GM12878 (cell line): ENCODE measurements at regions not wholly inside any gene's neighbourhood (a gene's known extent, or its start where the extent isn't known, plus 50 kb on each side); places are given as distances from the start of the nearest gene placed in this dataset.

Experiments used
- CHD2 ChIP-seq: IDR thresholded peaks from 2 replicates; pipeline ENCODE4 v1.6.1; 2011; ENCODE audit warnings: low read depth, low read length, improper control_type of control experiment, borderline replicate concordance
- CREB1 ChIP-seq: IDR thresholded peaks from 2 replicates; pipeline ENCODE4 v1.6.1; 2012; ENCODE audit warnings: low read depth, mild to moderate bottlenecking, inconsistent platforms
- CREM ChIP-seq: IDR thresholded peaks from 2 replicates; pipeline ENCODE4 v1.6.1; 2014; ENCODE audit warnings: antibody characterized with exemption, low read depth
- EZH2 ChIP-seq: IDR thresholded peaks from 2 replicates; pipeline ENCODE4 v1.6.1; 2012; ENCODE audit warnings: low read depth, mild to moderate bottlenecking, control low read depth, inconsistent platforms, low read length, borderline replicate concordance; ENCODE audit not compliant: control insufficient read depth
- GATAD2B ChIP-seq: fragments of 450-650 bp; conservative IDR thresholded peaks from 2 replicates; pipeline ENCODE4 v1.6.1; 2017; ENCODE audit warnings: low read depth, mild to moderate bottlenecking, moderate library complexity
- HDGF ChIP-seq: fragments of 450-650 bp; IDR thresholded peaks from 2 replicates; pipeline ENCODE4 v1.6.1; 2016; ENCODE audit warnings: antibody characterized with exemption
- NFIC ChIP-seq: IDR thresholded peaks from 2 replicates; pipeline ENCODE4 v1.6.1; 2012; ENCODE audit warnings: low read depth, mild to moderate bottlenecking, inconsistent platforms, low read length, moderate library complexity
- NR2C1 ChIP-seq: fragments of 450-650 bp; IDR thresholded peaks from 2 replicates; pipeline ENCODE4 v1.6.1; 2017; ENCODE audit warnings: antibody characterized with exemption, mild to moderate bottlenecking, moderate library complexity
- STAT3 ChIP-seq: IDR thresholded peaks from 2 replicates; pipeline ENCODE4 v1.6.1; 2011; ENCODE audit warnings: low read depth, low read length, improper control_type of control experiment

- TF ChIP-seq CHD2 (no peak), CREB1 (no peak), NFIC (no peak), EZH2 (no peak), GATAD2B (no peak), HDGF (no peak), NR2C1 (no peak), STAT3 (no peak), CREM (no peak)
Observed at GRCh38 chr10:128871671-128872231, 595.3 kb upstream of the MGMT start.
